Kidney (tissue), 13 donors: ENCODE measurements at regions not wholly inside any gene's neighbourhood (a gene's known extent, or its start where the extent isn't known, plus 50 kb on each side); places are given as distances from the start of the nearest gene placed in this dataset.

ENCODE experiments used
- DNase-seq, 5 donors: peaks; one replicate each; pipeline ENCODE4 v3.0.0-alpha.2; 2013 to 2020
- FAIRE-seq: peaks from 2 replicates; lab custom pipeline; 2012; peaks lifted over from hg19 to GRCh38; lab: Jason Lieb, UNC
- H3K27ac ChIP-seq, 2 donors: one replicate each; pipeline ENCODE4 v1.7.0; 2013; ENCODE audit warnings: low read depth in 2 of 2, low read length in 2 of 2, inconsistent platforms in 1 of 2
- H3K27me3 ChIP-seq: one replicate; pipeline ENCODE4 v1.7.1; 2013; ENCODE audit warnings: low read length, inconsistent platforms; ENCODE audit not compliant: control insufficient read depth, insufficient read depth
- H3K36me3 ChIP-seq, 3 donors: one replicate each; pipeline versions ENCODE4 v1.7.0 to v1.7.1; 2013; ENCODE audit warnings: low read length in 3 of 3, control low read depth in 1 of 3, inconsistent platforms in 1 of 3; ENCODE audit not compliant: insufficient read depth in 3 of 3, control insufficient read depth in 2 of 3
- H3K4me1 ChIP-seq, 3 donors: one replicate each; pipeline versions ENCODE4 v1.7.0 to v1.7.1; 2013; ENCODE audit warnings: low read length in 3 of 3, inconsistent platforms in 1 of 3, low read depth in 1 of 3; ENCODE audit not compliant: control insufficient read depth in 2 of 3, insufficient read depth in 2 of 3
- H3K4me3 ChIP-seq, 3 donors: one replicate each; pipeline versions ENCODE4 v1.7.0 to v1.8.1; 2013; ENCODE audit warnings: low read length in 3 of 3, control low read depth in 1 of 3, inconsistent platforms in 1 of 3
- H3K9ac ChIP-seq, 3 donors: one replicate each; pipeline versions ENCODE4 v1.7.0 to v1.7.1; 2013; ENCODE audit warnings: low read length in 3 of 3, control low read depth in 1 of 3, inconsistent platforms in 1 of 3
- H3K9me3 ChIP-seq, 3 donors: one replicate each; pipeline versions ENCODE4 v1.7.0 to v1.7.1; 2013; ENCODE audit warnings: low read length in 3 of 3, control low read depth in 1 of 3, inconsistent platforms in 1 of 3; ENCODE audit not compliant: control insufficient read depth in 2 of 3, insufficient read depth in 1 of 3
- CTCF ChIP-seq: IDR thresholded peaks from 3 replicates; pipeline ENCODE4 v1.5.1; 2012; ENCODE audit warnings: mild to moderate bottlenecking, moderate library complexity, borderline replicate concordance; ENCODE audit not compliant: insufficient read depth; ENCODE audit errors: extremely low read depth
- intact Hi-C: fragments of 100-400 bp; cut with DNase I; formaldehyde crosslinking; loops from one replicate; pipeline ENCODE4 v1.11.1; 2022
- donor health status: control.
- donor health status: control.
- donor health status: control.
- donor health status: control.
- donor health status: control.
- donor health status: DM: yes; HTN: yes; CAD: no.
- donor health status: Normal renal cell carcinoma (clear cell type).

- H3K36me3 ChIP-seq = no peaks in the 10 kb centered on the region
- no peak for FAIRE-seq
- peaks cover 0 to 19% (median 0%) of the 10 kb centered on the region in 3 donors for H3K4me1 ChIP-seq
- TF ChIP-seq CTCF = no peak
- peaks cover 0 to 5% (median 0%) of the 10 kb centered on the region in 3 donors for H3K9me3 ChIP-seq
- no peak overlapping the region for H3K4me3 ChIP-seq
- H3K27ac ChIP-seq = no peak overlapping the region
- H3K9ac ChIP-seq = no peak overlapping the region
- no peaks in the 10 kb centered on the region for H3K27me3 ChIP-seq
- intact Hi-C loops = no loop called here
- DNase-seq = peak in 2 of 5 donors; percentile 47 to 64
Observed at GRCh38 chr6:44054721-44055559, 72.3 kb downstream of the MRPL14 start.

GRCh38 chr6:44053760-44054556 is 73.3 kb downstream of the MRPL14 start:
- H3K9me3 ChIP-seq = no peaks in the 10 kb centered on the region
- TF ChIP-seq CTCF = no peak
- DNase-seq (peak in 1 of 5 donors; percentile 15), FAIRE-seq (no peak)
- H3K9ac ChIP-seq = no peak overlapping the region
- H3K4me3 ChIP-seq = no peak overlapping the region
- H3K4me1 ChIP-seq = peaks cover 0 to 12% (median 0%) of the 10 kb centered on the region in 3 donors
- H3K27me3 ChIP-seq = no peaks in the 10 kb centered on the region
- intact Hi-C loops = no loop called here
- no peak overlapping the region for H3K27ac ChIP-seq
- no peaks in the 10 kb centered on the region for H3K36me3 ChIP-seq

GRCh38 chr6:44053106-44053756 is 74.0 kb downstream of the MRPL14 start:
- Histone ChIP-seq H3K36me3 (no peaks in the 10 kb centered on the region), H3K9ac (no peak overlapping the region)
- no peak for TF ChIP-seq CTCF

More at GRCh38 chr6:44053106-44053756, 74.0 kb downstream of the MRPL14 start:
- FAIRE-seq = no peak
- no peak overlapping the region for H3K4me3 ChIP-seq
- intact Hi-C loops = no loop called here
- peak in 1 of 5 donors; percentile 37 for DNase-seq
- no peaks in the 10 kb centered on the region for H3K9me3 ChIP-seq
- H3K27ac ChIP-seq = no peak overlapping the region
- H3K4me1 ChIP-seq = peaks cover 0 to 7% (median 0%) of the 10 kb centered on the region in 3 donors
- no peaks in the 10 kb centered on the region for H3K27me3 ChIP-seq
